ENCODE measurements at regions not wholly inside any gene's neighbourhood (a gene's known extent, or its start where the extent isn't known, plus 50 kb on each side); places are given as distances from the start of the nearest gene placed in this dataset.
A peak's percentile ranks its signal among the peaks of the same experiment; 100 is the strongest.
"Not testable (repeated sequence)": the region's sequence is repeated elsewhere in the genome, so short reads cannot be mapped to it uniquely, and the experiment has no call there.

DNA sequence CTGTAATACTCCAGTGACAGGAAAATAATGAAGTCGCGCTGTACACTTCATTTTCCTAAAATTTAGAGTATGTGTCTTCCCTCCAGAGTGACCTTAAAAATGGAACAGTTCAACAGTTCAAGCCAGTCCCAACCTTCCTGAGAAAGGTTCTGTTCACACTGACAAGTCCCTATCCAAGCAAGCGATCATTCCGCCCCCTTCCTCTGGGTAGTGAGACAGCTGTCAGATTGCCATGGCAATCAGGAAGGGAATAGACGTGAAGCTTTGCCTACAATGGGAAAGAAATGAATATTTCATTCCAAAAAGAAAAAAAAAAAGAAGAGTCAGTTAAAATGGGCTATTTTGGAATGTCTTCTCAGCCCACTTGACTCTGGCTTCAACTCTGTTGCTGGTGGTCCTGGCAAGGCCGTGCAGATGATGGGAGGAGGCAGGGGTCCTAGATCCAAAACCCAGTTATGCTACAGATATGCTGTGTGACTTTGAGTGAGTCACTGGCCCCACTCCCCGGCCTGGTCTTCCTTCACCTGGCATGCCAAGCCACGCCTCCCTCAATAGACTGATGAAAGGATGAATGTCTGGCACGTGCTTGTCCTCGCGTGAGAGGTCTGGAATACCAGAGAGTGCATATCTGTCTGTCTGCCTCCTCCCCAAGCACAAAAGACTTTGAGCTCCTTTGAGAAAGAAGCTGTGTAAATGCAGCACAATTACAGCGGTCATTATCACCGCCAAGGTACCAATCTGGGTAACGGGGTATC, 165.8 kb upstream of the WWC1 start:
- no peak for DNase-seq

DNA sequence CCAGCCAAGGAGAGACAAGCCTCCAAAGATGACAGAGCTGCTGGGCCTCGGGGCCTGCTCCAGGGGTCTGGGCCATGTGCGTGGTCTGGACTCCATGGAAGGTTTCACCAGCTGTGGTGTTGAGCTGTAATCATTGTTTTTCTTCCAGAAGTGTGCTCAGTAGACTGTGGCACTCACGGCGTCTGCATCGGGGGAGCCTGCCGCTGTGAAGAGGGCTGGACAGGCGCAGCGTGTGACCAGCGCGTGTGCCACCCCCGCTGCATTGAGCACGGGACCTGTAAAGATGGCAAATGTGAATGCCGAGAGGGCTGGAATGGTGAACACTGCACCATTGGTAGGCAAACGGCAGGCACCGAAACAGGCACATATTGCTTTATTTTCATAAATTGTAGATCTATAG, 164.8 kb upstream of the WWC1 start:
- no peak for DNase-seq

DNA sequence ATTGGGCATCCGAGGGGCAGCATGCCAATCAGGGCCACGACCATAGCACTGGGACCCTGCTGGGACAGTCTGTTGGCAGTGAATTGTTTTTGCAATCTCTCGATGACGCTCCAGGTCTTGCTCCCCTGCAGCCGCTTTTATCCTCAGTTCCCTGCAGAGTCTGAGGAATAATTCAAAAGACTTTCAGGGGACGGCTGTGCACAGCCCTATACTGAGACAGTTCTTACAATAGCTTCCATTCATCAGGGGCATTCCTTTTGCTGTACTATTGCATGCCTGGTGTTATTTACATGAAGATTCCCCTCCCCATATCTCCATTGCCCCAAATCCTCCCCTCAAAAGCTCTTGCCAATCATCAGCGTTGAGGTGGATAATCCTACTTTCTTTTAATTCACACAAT, 163.3 kb upstream of the WWC1 start:
- peak; percentile 43 for DNase-seq

DNA sequence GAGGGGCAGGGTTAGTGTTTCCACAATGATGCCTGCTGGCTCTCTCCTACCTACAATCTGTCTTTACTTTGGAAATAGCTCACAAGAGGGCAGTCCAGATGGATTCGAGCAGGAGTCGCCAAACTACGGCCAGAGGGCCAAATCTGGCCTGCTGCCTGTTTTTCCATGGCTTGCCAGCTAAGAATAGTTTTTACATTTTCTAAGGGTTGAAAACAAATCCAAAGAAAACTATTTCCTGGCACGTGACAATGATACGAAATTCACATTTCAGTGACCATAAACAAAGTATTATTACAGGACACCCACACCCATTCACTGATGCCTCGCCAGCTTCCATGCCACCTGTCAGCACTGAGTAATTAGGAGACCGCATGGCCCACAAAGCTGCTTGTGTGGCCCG, 162.9 kb upstream of the WWC1 start:
- DNase-seq: peak; percentile 59

DNA sequence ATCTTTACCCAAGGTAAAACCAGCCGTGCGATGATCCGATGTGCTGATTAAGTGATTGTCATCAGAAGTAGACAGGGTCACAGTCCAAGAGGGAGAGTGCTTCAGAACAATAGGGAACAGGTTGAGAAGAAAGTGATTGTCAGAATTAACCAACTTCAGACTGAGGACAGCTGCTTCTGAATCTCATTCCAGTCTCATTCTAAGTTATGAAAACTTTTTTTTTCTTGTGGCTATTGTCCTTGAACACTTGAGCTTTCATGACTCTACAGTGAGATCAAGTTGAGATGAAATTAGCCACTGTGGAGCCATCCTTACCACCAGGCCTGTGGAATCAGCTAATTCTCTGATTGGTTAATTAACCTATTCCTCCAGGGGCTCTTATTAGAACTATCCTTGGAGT, 159.9 kb upstream of the WWC1 start:
- peak; percentile 78 for DNase-seq

GRCh38 chr5:168132241-168132641, 159.2 kb upstream of the WWC1 start:
- no peak for DNase-seq

DNA sequence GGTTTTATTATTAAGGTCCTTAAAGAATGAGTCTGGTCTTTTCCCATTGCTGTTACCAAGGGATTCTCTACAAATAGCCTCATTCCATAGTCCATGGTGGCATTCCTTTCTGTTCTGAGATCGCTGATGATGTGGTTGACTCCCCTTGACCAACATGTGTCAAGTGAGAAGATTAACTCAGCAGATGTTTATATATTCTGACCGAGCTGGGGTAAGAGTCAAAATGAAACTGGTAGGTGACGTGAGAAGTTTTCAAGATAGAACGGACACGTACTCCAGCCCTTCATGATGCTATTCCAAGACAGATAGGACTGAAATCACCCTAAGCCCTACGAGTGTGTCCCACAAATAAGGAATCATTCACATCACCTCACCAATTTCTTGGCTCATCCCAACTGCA, 155.5 kb upstream of the WWC1 start:
- no peak for DNase-seq

GRCh38 chr5:168136340-168136739, 155.1 kb upstream of the WWC1 start:
- DNase-seq: no peak

- DNase-seq: no peak
These were observed 154.2 kb upstream of the WWC1 start for GRCh38 chr5:168137265-168137664.

DNA sequence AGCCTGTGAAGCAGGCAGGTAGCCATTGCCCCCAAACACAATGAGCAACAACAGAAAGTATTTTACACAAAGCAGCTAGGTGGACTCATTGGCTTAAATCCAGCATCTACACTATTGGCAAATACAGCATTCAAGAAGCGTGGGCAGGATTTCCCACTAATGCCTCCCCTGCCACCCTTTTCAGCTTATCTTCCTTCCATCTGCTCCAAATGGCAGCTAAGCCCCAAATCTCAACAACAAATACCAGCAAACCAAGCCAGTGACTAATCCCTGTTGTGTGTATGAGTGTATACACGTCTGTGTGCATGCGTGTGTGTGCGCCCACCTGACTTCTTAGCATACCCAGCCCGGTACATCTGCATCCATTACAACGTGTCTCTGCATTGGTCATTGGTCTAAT, 151.2 kb upstream of the WWC1 start:
- DNase-seq: no peak

- no peak for DNase-seq
These were observed 149.0 kb upstream of the WWC1 start for GRCh38 chr5:168142402-168142801.

DNA sequence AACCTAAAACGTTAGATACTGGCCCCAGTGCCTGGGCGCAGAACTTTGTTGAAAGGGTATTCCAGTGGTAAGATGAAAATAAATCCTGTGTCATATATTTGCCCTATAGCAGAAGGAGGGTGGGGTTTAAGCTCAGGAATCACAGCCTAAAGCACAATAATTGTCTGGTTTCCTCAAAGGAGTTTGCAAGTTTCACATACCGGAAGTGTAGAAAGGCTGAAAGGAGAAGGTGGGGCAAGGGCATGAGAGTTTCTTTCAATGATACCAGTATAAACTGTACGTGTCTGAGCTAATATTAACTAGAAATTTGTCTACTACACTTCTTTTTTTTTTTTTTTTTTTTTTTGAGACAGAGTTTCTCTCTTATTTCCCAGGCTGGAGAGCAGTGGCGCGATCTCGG, 147.9 kb upstream of the WWC1 start:
- not testable (repeated sequence) for DNase-seq

DNA sequence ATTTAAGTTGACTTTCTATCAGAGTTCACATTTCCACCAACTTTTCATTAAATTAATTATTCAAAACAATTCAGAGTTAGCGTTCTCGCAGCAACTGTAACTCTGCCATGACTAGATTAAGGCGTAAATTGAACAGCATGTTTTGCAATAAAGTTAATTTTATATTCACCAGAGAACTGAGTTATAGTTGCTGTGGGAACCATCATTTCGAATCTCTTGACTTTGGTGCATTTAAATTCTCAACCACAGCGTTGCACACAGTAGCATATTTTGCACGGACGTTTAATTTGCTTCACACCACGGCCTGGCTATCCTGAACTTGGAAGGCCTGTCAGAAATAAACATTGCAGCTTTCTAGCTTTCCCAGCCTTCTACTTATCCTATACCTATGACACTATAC, 144.3 kb upstream of the WWC1 start:
- no peak for DNase-seq

DNA sequence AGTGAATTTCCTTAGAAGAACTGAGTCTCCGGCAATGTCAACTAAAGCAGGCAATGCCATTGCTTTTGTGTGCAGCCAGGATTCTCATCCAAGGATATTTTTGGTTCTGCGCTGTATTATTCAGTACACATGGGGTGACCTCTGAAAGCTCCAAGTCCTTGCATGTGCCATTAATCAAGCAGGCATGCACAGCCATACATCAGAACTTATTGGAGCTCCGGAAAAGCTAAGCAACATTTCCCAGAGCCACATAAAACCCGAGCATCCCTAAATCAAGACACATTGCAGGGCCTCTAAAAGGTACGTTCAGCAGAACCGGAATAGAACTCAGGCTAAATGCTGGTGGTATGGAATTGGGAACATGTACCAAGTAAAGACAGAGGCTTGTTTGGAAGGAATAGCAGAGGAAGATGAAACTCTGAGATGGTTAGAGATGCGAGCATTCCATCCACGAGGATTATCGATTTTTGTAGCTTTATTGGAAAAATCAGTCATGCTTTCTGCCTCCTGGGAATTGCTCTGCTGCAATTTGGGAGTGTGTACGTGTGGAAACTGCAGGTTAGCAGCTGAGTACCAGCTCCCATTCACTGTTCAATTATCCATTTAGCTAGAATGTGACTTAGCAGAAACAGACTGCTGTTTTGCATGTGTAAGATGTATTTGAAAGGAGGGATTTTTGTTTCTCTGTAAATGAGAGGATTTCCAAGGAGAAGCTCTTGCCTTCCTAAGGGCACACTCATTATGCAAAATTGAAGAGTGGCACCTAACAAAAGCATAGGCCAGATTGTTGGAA, 143.7 kb upstream of the WWC1 start:
- peak; percentile 64 for DNase-seq

DNA sequence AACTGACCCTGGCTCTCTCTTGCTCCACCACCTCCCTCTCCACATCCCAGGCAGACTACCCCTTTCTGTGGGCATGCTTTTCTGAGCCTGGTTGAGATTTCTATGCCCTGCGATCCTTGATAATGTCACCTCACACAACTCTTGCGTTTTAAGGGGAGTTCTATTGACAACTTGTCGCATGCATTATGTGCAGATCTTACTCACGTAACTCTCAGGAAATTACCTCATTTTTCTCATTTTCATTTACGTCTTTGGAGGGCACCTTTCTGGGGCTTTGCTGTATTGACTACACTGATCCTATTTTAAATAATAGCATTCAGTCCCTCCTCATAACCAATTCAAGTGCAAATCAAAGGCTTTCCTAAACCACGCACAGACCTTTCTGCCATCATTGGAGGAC, 140.4 kb upstream of the WWC1 start:
- DNase-seq: no peak

DNA sequence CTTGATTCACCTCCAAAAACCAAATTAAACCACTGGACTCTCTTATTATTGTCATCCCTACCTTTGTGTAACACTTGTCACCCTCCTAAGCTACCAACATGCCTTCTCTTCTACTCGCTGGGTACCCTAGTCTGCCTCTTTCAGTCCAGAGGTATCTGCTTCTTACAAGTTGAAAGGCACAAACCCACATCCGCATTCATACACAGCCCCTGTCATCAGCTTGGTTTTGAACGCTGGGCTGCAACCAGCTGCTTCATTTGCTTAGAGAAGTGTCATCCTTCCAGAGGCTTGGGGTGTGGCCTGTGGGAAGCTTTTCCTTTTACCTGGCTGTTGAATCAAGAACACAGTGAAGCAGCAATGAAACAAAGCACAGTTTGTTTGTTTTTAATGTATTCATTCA, 138.8 kb upstream of the WWC1 start:
- DNase-seq: no peak

GRCh38 chr5:168153263-168153875, 138.1 kb upstream of the WWC1 start:
- DNase-seq: no peak

DNA sequence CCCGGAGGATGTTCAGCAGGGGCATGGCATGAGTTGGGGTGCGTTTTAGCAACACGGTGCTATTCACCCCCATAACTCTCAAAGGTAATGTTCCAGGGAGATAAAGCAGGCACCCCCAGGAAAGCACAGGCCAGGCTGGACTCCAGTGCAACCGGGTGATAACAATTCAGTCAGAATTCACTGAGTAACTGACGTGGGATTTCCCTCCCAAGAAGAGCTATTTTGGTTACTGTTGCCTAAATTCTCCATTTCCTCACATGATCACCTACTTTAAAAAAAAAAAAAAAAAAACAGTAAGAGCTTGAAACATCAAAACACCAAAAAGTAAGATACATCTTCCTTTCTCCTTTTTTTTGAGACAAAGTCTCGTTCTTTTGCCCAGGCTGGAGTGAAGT, 137.6 kb upstream of the WWC1 start:
- no peak for DNase-seq

GRCh38 chr5:168155585-168155984, 135.9 kb upstream of the WWC1 start:
- no peak for DNase-seq

GRCh38 chr5:168156170-168156569, 135.3 kb upstream of the WWC1 start:
- no peak for DNase-seq

GRCh38 chr5:168157141-168157540, 134.3 kb upstream of the WWC1 start:
- DNase-seq: no peak

DNA sequence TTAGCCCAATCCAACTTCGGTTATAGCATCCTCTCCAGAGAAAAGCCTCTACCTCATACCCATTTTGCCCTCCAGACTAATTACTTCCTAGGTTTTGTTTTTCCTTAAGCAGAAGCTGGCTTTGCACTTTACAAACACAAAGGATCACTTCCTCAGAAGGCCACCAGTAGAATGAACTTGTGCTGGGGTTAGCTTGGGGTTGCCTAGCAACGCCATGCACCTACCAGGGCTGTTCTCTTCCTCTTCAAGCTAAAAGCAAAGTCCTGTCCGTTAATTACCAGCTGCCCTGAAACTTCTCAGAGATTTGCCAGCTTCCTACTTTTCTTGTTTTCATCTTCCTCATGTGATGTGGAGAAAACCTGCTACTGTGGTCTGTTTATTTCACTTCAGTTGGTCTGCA, 132.0 kb upstream of the WWC1 start:
- DNase-seq: peak; percentile 73

GRCh38 chr5:168162464-168162863, 129.0 kb upstream of the WWC1 start:
- DNase-seq: peak; percentile 91

GRCh38 chr5:168163966-168164365, 127.5 kb upstream of the WWC1 start:
- DNase-seq: no peak
